GM12878 (cell line): ENCODE measurements at regions not wholly inside any gene's neighbourhood (a gene's known extent, or its start where the extent isn't known, plus 50 kb on each side); places are given as distances from the start of the nearest gene placed in this dataset.

Experiments
- ATAC-seq: fragments of 200-7000 bp; cut with Tn5 transposase; 3 replicates; pipeline ENCODE4 v1.9.1; 2020; ENCODE audit warnings: mild to moderate bottlenecking, moderate library complexity
- BruUV-seq: library from RNA; stranded (reverse); fragments of 400-500 nt; replicated peaks from 2 replicates; lab custom pipeline; 2021; lab: Mats Ljungman, UMichigan
- CTCF ChIA-PET: fragments of 300-600 bp; sonication (Branson Sonifier 250); formaldehyde crosslinking; extraction: SDS; loops from one replicate; lab custom pipeline; 2021; ENCODE audit warnings: inconsistent platforms; lab: Yijun Ruan, JAX
- POLR2A ChIA-PET: fragments of 350-600 bp; formaldehyde crosslinking; extraction: SDS; loops from one replicate; lab custom pipeline; 2021; ENCODE audit warnings: inconsistent platforms; lab: Charles Lee
- RAD21 ChIA-PET: fragments of 300-600 bp; sonication (Branson Sonifier 250); formaldehyde crosslinking; loops from one replicate; lab custom pipeline; 2023; ENCODE audit warnings: antibody characterized with exemption; ENCODE audit not compliant: unreplicated experiment; lab: Charles Lee
- SMC1A ChIA-PET: fragments of 300-600 bp; sonication (Branson Sonifier 250); formaldehyde crosslinking; loops from one replicate; lab custom pipeline; 2023; ENCODE audit not compliant: unreplicated experiment, uncharacterized antibody; lab: Charles Lee
- DNase-seq: peaks from one replicate; pipeline ENCODE4 v3.0.0-alpha.2; 2011; ENCODE audit warnings: low read depth, low spot score
- FAIRE-seq: peaks from 3 replicates; lab custom pipeline; 2011; peaks lifted over from hg19 to GRCh38; lab: Jason Lieb, UNC
- H2AFZ ChIP-seq: 2 replicates; pipeline ENCODE4 v1.6.0; 2011; ENCODE audit warnings: low read depth, low read length, control low read depth; ENCODE audit not compliant: control insufficient read depth
- H3K27ac ChIP-seq: 2 replicates; pipeline ENCODE4 v1.5.1; 2011; ENCODE audit warnings: control low read depth; ENCODE audit not compliant: control insufficient read depth, insufficient read depth
- H3K27me3 ChIP-seq, 2 experiments: replicated peaks in 1 of 2; 2 replicates each; pipeline versions ENCODE4 v1.6.0 to v1.6.1; 2011; ENCODE audit warnings: low read length in 1 of 2; ENCODE audit not compliant: control insufficient read depth in 2 of 2, insufficient read depth in 2 of 2
- H3K36me3 ChIP-seq, 2 experiments: 2 replicates each; pipeline ENCODE4 v1.5.1; 2011; ENCODE audit warnings: low read length in 1 of 2; ENCODE audit not compliant: control insufficient read depth in 2 of 2, insufficient read depth in 2 of 2
- H3K4me1 ChIP-seq: 2 replicates; pipeline ENCODE4 v1.6.1; 2011; ENCODE audit warnings: mild to moderate bottlenecking, low read length, moderate library complexity, mixed read lengths; ENCODE audit not compliant: control insufficient read depth, insufficient read depth
- H3K4me2 ChIP-seq: 2 replicates; pipeline ENCODE4 v1.6.0; 2011; ENCODE audit warnings: control low read depth; ENCODE audit not compliant: control insufficient read depth, insufficient read depth
- H3K4me3 ChIP-seq: fragments of 200-600 bp; sonication (generic); 2 replicates; pipeline ENCODE4 v1.5.1; 2016
- H3K79me2 ChIP-seq: 2 replicates; pipeline ENCODE4 v1.6.0; 2011; ENCODE audit warnings: low read length; ENCODE audit not compliant: control insufficient read depth, insufficient read depth
- H3K9ac ChIP-seq: 2 replicates; pipeline ENCODE4 v1.8.0; 2011; ENCODE audit warnings: low read length, control low read depth, mixed read lengths; ENCODE audit not compliant: control insufficient read depth, insufficient read depth
- H3K9me3 ChIP-seq: replicated peaks from 3 replicates; pipeline ENCODE4 v1.5.1; 2011; ENCODE audit warnings: mild to moderate bottlenecking, low read length; ENCODE audit not compliant: control insufficient read depth, insufficient read depth
- H4K20me1 ChIP-seq: 2 replicates; pipeline ENCODE4 v1.6.0; 2011; ENCODE audit not compliant: control insufficient read depth, insufficient read depth
- KAT2A ChIP-seq: conservative IDR thresholded peaks from 2 replicates; pipeline ENCODE4 v1.6.1; 2011; ENCODE audit warnings: low read depth, low read length; ENCODE audit not compliant: control insufficient read depth
- NR2C2 ChIP-seq: IDR thresholded peaks from 2 replicates; pipeline ENCODE4 v1.6.1; 2011; ENCODE audit warnings: borderline replicate concordance, low read depth; ENCODE audit not compliant: control insufficient read depth, insufficient read length
- PAX5 ChIP-seq: IDR thresholded peaks from 2 replicates; pipeline ENCODE4 v1.6.1; 2011; ENCODE audit warnings: low read depth, low read length, borderline replicate concordance
- POLR2AphosphoS2 ChIP-seq: IDR thresholded peaks from 2 replicates; pipeline ENCODE4 v1.6.1; 2011; ENCODE audit warnings: low read depth, mild to moderate bottlenecking, low read length, improper control_type of control experiment, moderate library complexity
- POLR2AphosphoS5 ChIP-seq: IDR thresholded peaks from 2 replicates; pipeline ENCODE4 v1.6.1; 2011; ENCODE audit warnings: mild to moderate bottlenecking, low read length, inconsistent platforms
- RELA ChIP-seq: fragments of 450-650 bp; IDR thresholded peaks from 2 replicates; pipeline ENCODE4 v1.8.0; 2014; ENCODE audit warnings: borderline replicate concordance; ENCODE audit not compliant: partially characterized antibody
- SIN3A ChIP-seq: IDR thresholded peaks from 2 replicates; pipeline ENCODE4 v1.6.1; 2012; ENCODE audit warnings: low read depth, low read length, improper control_type of control experiment
- SMAD5 ChIP-seq: IDR thresholded peaks from 2 replicates; pipeline ENCODE4 v1.6.1; 2016; ENCODE audit warnings: antibody characterized with exemption, low read depth
- ZZZ3 ChIP-seq: IDR thresholded peaks from 2 replicates; pipeline ENCODE4 v1.6.1; 2011; ENCODE audit warnings: low read depth; ENCODE audit not compliant: control insufficient read depth, insufficient read length
- WGBS: methylation state at CpG from one replicate; pipeline ENCODE4 v1.1.6; 2016; ENCODE audit warnings: low lambda C conversion rate; ENCODE audit not compliant: insufficient replicate concordance, insufficient coverage; ENCODE audit errors: missing lambda C conversion rate; 5-methylcytosine and 5-hydroxymethylcytosine counted together
- in situ Hi-C: fragments of 300-500 bp; cut with MboI; formaldehyde crosslinking; loops from 9 replicates; pipeline ENCODE4 v1.14.3; 2018; ENCODE audit warnings: mixed read lengths
- intact Hi-C: fragments of 100-400 bp; cut with micrococcal nuclease; formaldehyde crosslinking; loops from one replicate; pipeline ENCODE4 v1.14.2; 2022; ENCODE audit not compliant: unreplicated experiment
- TF ChIP-seq, protein P1 (sequence below): IDR thresholded peaks from 2 replicates; pipeline ENCODE4 v1.6.1; 2011; ENCODE audit warnings: borderline replicate concordance, low read depth, mild to moderate bottlenecking, moderate library complexity, low read length; ENCODE audit not compliant: insufficient read depth, poor library complexity, severe bottlenecking

DNA sequence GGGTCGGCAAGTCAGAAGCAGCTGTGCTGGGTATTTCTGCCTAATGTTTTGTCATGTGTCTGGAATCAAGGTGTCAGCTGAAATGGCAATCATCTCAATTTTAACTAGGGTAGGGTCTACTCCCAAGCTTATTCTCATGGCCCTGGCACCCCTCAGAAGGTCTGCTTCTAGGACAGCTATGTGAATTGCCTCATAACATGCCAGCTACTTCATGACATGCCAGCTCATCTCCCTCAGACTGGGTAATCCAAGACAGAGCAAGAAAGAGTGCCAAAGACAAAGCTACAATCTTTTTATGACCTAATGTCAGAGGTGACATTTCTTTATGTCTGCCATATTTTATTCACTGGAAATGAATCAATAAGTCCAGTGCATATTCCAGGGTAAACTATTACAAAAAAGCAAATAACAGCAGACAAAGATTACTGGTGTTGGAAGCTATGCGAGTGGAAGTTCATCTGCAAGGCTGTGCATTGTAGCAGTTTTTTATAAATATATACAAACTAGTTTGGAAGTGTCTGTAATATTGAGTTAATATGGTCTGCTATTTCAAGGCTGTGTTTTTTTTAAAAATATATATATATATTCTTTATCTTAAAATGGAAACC, 153.3 kb downstream of the FSIP2 start:
- no peaks in the 10 kb centered on the region for H3K79me2 ChIP-seq
- no TSS peak for BruUV-seq
- DNase-seq (no peak), FAIRE-seq (no peak), ATAC-seq (no peak)
- no peaks in the 10 kb centered on the region for H4K20me1 ChIP-seq
- H3K27ac ChIP-seq, result no peak overlapping the region
- ChIA-PET RAD21 (no interaction called here), SMC1A (interaction anchor here (0.7 to 1.4 kb wide), 4 partner anchors 14 to 18 kb away, joined by 3 to 5 read pairs (median 3); no protein-coding TSS in a partner anchor), CTCF (interaction anchor here (0.9 to 1.1 kb wide), 2 partner anchors 9 to 87 kb away, joined by 3 to 5 read pairs; no protein-coding TSS in a partner anchor), POLR2A (no interaction called here)
- H3K36me3 ChIP-seq, result no peaks in the 10 kb centered on the region
- in situ Hi-C loops (no loop called here), intact Hi-C loops (no loop called here)
- H3K27me3 ChIP-seq, result no peaks in the 10 kb centered on the region
- no peak for TF ChIP-seq POLR2AphosphoS2
- no peaks in the 10 kb centered on the region for H3K9me3 ChIP-seq
- 53% methylated on average over 2 of the region's 2 CpGs for WGBS
- H3K4me3 ChIP-seq, result no peak overlapping the region
- no peak overlapping the region for H3K9ac ChIP-seq
- no peaks in the 10 kb centered on the region for H3K4me1 ChIP-seq
- H2AFZ ChIP-seq, result no peak overlapping the region
- H3K4me2 ChIP-seq, result no peak overlapping the region

DNA sequence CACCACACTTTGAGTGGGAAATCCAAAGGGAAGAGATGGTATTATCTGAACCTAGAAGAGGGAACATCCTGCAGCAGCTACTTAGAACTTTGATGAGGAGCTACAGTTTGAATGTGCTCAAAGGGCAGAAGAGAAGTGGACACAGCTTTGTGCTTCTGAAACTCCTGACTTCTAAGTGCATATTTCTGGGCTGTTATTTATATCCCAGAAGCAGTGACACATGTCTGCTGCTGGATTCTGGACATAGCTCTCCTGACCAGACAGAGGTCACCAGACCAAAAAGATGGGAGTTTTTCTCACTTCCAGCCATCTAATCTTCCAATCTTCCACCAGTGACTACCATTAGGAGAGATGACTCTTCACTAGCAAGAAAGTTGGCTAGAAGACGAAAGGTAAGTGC, 153.9 kb downstream of the FSIP2 start:
- ATAC-seq (no peak), DNase-seq (no peak)
- POLR2A ChIA-PET, result no interaction called here

More for the DNA sequence above, 153.9 kb downstream of the FSIP2 start:
- H3K4me1 ChIP-seq, result no peaks in the 10 kb centered on the region
- no peak overlapping the region for H2AFZ ChIP-seq
- WGBS, result 0% methylated on average over 1 of the region's 1 CpG
- CTCF ChIA-PET, result no interaction called here
- no peak overlapping the region for H3K4me3 ChIP-seq
- no peak for TF ChIP-seq SMAD5
- TF ChIP-seq POLR2AphosphoS5, result no peak
- TF ChIP-seq, protein P1, sequence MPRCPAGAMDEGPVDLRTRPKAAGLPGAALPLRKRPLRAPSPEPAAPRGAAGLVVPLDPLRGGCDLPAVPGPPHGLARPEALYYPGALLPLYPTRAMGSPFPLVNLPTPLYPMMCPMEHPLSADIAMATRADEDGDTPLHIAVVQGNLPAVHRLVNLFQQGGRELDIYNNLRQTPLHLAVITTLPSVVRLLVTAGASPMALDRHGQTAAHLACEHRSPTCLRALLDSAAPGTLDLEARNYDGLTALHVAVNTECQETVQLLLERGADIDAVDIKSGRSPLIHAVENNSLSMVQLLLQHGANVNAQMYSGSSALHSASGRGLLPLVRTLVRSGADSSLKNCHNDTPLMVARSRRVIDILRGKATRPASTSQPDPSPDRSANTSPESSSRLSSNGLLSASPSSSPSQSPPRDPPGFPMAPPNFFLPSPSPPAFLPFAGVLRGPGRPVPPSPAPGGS, result no peak
- no peak for TF ChIP-seq PAX5
- no peak for TF ChIP-seq NR2C2
- TF ChIP-seq RELA, result no peak
- TF ChIP-seq ZZZ3, result no peak
- no peak for TF ChIP-seq KAT2A
- TF ChIP-seq SIN3A, result no peak
- TF ChIP-seq, all 136 proteins: peak for 0
- in situ Hi-C loops, result no loop called here
- Histone ChIP-seq H3K9me3 (no peaks in the 10 kb centered on the region), H4K20me1 (no peaks in the 10 kb centered on the region), H3K27ac (no peak overlapping the region), H3K4me2 (no peak overlapping the region), H3K27me3 (no peaks in the 10 kb centered on the region), H3K9ac (no peak overlapping the region), H3K36me3 (no peaks in the 10 kb centered on the region), H3K79me2 (no peaks in the 10 kb centered on the region)
- intact Hi-C loops, result no loop called here
- BruUV-seq, result no TSS peak
- RAD21 ChIA-PET, result interaction anchor here (1.0 kb wide), 1 partner anchor 13 kb away, joined by 3 read pairs; no protein-coding TSS in a partner anchor
- no peak for FAIRE-seq
- SMC1A ChIA-PET, result interaction anchor here (0.7 to 1.4 kb wide), 4 partner anchors 14 to 19 kb away, joined by 3 to 5 read pairs (median 3); no protein-coding TSS in a partner anchor
